Lower lobe of right lung (tissue), 2 donors: ENCODE measurements at regions not wholly inside any gene's neighbourhood (a gene's known extent, or its start where the extent isn't known, plus 50 kb on each side); places are given as distances from the start of the nearest gene placed in this dataset.

Experiments
- ATAC-seq, 2 donors: fragments of 200-7000 bp; cut with Tn5 transposase; one replicate each; pipeline ENCODE4 v1.9.1; 2020 to 2022; ENCODE audit warnings: mild to moderate bottlenecking in 2 of 2, moderate library complexity in 2 of 2
- DNase-seq: peaks from one replicate; pipeline ENCODE4 v3.0.0-alpha.2; 2020
- H3K27ac ChIP-seq: fragments of 200-600 bp; one replicate; pipeline ENCODE4 v1.8.0; 2022
- H3K27me3 ChIP-seq: fragments of 200-600 bp; one replicate; pipeline ENCODE4 v1.8.0; 2022; ENCODE audit warnings: low read depth
- H3K36me3 ChIP-seq: fragments of 200-600 bp; one replicate; pipeline ENCODE4 v1.8.0; 2022; ENCODE audit warnings: mild to moderate bottlenecking
- H3K4me1 ChIP-seq: fragments of 200-600 bp; one replicate; pipeline ENCODE4 v1.8.0; 2022
- H3K4me3 ChIP-seq: fragments of 200-600 bp; one replicate; pipeline ENCODE4 v1.8.0; 2022; ENCODE audit warnings: mild to moderate bottlenecking
- H3K9me3 ChIP-seq: fragments of 200-600 bp; one replicate; pipeline ENCODE4 v1.8.0; 2022
- CTCF ChIP-seq: fragments of 200-600 bp; IDR thresholded peaks from one replicate; pipeline ENCODE4 v1.8.0; 2022; ENCODE audit warnings: antibody characterized with exemption, mild to moderate bottlenecking
- intact Hi-C: fragments of 100-400 bp; cut with DNase I; formaldehyde crosslinking; loops from one replicate; pipeline ENCODE4 v1.11.0; 2022
- donor health status: DM: no; HTN: yes; CAD: no; lungs with severe emphysema.

- no peaks in the 10 kb centered on the region for H3K27me3 ChIP-seq
- intact Hi-C loops, result no loop called here
- H3K27ac ChIP-seq, result no peak overlapping the region
- no peaks in the 10 kb centered on the region for H3K9me3 ChIP-seq
- no peak overlapping the region for H3K4me3 ChIP-seq
- no peak for TF ChIP-seq CTCF
- no peaks in the 10 kb centered on the region for H3K4me1 ChIP-seq
- no peaks in the 10 kb centered on the region for H3K36me3 ChIP-seq
- ATAC-seq, result no peak
- no peak for DNase-seq
Observed at GRCh38 chr4:159607809-159608208, 504.9 kb downstream of the RAPGEF2 start.

- intact Hi-C loops, result no loop called here
- no peaks in the 10 kb centered on the region for H3K4me1 ChIP-seq
- no peak for TF ChIP-seq CTCF
- H3K4me3 ChIP-seq, result no peak overlapping the region
- H3K27ac ChIP-seq, result no peak overlapping the region
- H3K9me3 ChIP-seq, result no peaks in the 10 kb centered on the region
- no peak for ATAC-seq
- no peaks in the 10 kb centered on the region for H3K27me3 ChIP-seq
- H3K36me3 ChIP-seq, result no peaks in the 10 kb centered on the region
- DNase-seq, result no peak
Observed at GRCh38 chr4:159608436-159608835, 505.6 kb downstream of the RAPGEF2 start.

GRCh38 chr4:159632031-159632430, 529.2 kb downstream of the RAPGEF2 start:
- TF ChIP-seq CTCF, result no peak
- DNase-seq (no peak), ATAC-seq (no peak)
- Histone ChIP-seq H3K27ac (no peak overlapping the region), H3K36me3 (no peaks in the 10 kb centered on the region), H3K4me3 (no peak overlapping the region), H3K27me3 (no peaks in the 10 kb centered on the region), H3K9me3 (no peaks in the 10 kb centered on the region), H3K4me1 (no peaks in the 10 kb centered on the region)
- intact Hi-C loops, result no loop called here

GRCh38 chr4:159639671-159640323, 536.9 kb downstream of the RAPGEF2 start:
- Histone ChIP-seq H3K27ac (no peak overlapping the region), H3K9me3 (no peaks in the 10 kb centered on the region), H3K36me3 (no peaks in the 10 kb centered on the region), H3K4me3 (no peak overlapping the region), H3K4me1 (no peaks in the 10 kb centered on the region), H3K27me3 (no peaks in the 10 kb centered on the region)
- no peak for ATAC-seq
- intact Hi-C loops, result no loop called here
- DNase-seq, result no peak
- no peak for TF ChIP-seq CTCF

GRCh38 chr4:159649237-159649636, 546.4 kb downstream of the RAPGEF2 start:
- Histone ChIP-seq H3K4me1 (no peaks in the 10 kb centered on the region), H3K4me3 (no peak overlapping the region), H3K27ac (no peak overlapping the region), H3K36me3 (no peaks in the 10 kb centered on the region), H3K9me3 (no peaks in the 10 kb centered on the region), H3K27me3 (no peaks in the 10 kb centered on the region)
- no peak for ATAC-seq
- intact Hi-C loops, result no loop called here
- no peak for TF ChIP-seq CTCF
- no peak for DNase-seq
